Pulmonary artery endothelial cell (primary cell): ENCODE measurements at regions not wholly inside any gene's neighbourhood (a gene's known extent, or its start where the extent isn't known, plus 50 kb on each side); places are given as distances from the start of the nearest gene placed in this dataset.
"Not testable (repeated sequence)": the region's sequence is repeated elsewhere in the genome, so short reads cannot be mapped to it uniquely, and the experiment has no call there.

Source experiments
- DNase-seq: peaks from one replicate; pipeline ENCODE4 v3.0.0-alpha.2; 2011; ENCODE audit warnings: low read depth, low spot score

GRCh38 chr9:31486630-31487029 is 897.8 kb upstream of the ACO1 start:
- DNase-seq: no peak

- no peak for DNase-seq
These were observed 893.8 kb upstream of the ACO1 start for GRCh38 chr9:31490551-31491106.

- DNase-seq: no peak
These were observed 892.2 kb upstream of the ACO1 start for GRCh38 chr9:31492229-31492628.

- no peak for DNase-seq
These were observed 884.0 kb upstream of the ACO1 start for GRCh38 chr9:31500422-31500821.

DNA sequence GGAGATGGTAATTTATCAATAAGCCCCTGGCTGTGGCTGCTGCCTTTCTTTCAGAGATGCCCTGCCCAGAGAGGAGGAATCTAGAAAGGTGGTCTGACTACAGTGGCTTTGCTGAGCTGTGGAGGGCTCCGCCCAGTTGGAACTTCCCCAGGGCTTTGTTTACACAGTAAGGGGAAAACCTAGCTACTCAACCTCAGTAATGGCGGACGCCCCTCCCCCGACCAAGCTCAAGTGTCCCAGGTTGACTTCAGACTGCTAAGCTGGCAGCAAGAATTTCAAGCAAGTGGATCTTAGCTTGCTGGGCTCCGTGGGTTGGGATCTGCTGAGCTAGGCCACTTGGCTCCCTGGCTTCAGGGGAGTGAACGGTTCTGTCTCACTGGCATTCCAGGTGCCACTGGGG is 865.4 kb upstream of the ACO1 start:
- DNase-seq: no peak

GRCh38 chr9:31519424-31519823 is 865.0 kb upstream of the ACO1 start:
- DNase-seq: no peak

- DNase-seq: no peak
These were observed 864.6 kb upstream of the ACO1 start for GRCh38 chr9:31519826-31520225.

- no peak for DNase-seq
These were observed 864.0 kb upstream of the ACO1 start for GRCh38 chr9:31520301-31521085.

- DNase-seq: no peak
These were observed 848.8 kb upstream of the ACO1 start for GRCh38 chr9:31535651-31536050.

GRCh38 chr9:31536471-31536870 is 848.0 kb upstream of the ACO1 start:
- no peak for DNase-seq

DNA sequence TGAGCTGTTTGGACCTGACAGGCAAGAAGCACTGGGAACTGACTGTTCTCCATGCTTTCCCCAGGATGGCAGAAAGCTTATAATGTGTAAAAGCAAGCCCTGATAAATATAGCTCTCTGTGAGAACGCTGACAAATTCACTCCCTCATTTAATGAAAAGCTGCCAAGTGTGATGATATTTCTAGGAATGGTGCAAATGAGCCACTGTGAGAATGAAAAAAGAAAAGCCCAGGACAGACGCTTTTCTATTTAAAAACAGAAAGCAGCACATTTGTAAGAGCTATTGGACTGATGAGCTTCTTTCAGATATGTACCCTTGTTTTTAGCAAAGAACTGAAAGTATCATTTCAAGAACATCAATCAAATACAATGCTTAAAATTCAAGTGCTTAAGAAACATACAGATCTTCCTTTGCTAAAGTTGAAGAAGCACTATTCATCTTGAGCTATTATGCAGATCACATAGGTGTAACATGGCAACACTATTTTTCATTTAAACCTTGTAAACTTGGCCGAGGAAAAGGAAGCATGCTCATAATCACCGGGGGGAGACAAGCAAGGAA is 842.6 kb upstream of the ACO1 start:
- DNase-seq: no peak

DNA sequence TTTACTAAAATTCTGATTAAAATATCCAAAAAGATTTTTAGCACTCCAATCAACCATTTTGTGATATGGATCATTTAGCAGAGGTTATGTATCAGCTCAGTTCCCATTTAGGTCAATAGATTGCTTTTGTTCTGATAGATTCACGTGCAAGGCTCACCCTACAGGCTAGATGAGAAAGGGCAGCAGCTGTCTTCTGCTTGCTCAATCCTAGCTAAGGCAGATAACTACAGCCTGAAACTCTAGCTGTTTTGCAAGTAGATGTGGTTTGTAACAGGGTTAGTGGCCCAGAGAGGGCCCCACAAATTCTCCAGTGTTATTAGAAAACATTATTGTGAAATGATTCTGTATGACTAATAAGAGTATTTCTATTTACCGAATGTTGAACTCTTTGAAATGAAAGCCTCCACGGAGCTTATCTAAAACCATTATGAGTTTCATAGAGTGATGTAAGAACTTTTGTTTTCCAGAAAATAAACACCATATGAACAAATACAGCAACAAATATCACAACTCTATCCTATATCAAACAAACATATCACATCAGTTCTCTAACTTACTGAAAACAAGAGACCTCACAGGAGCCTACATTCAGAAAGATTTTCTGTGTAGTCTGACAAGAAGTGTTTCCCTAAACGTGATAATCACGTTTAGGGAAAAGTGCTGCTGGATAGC is 841.9 kb upstream of the ACO1 start:
- no peak for DNase-seq

- DNase-seq: no peak
These were observed 829.5 kb upstream of the ACO1 start for GRCh38 chr9:31554941-31555340.

GRCh38 chr9:31556667-31557463 is 827.6 kb upstream of the ACO1 start:
- no peak for DNase-seq

- DNase-seq: not testable (repeated sequence)
These were observed 812.3 kb upstream of the ACO1 start for GRCh38 chr9:31572190-31572589.

- no peak for DNase-seq
These were observed 810.9 kb upstream of the ACO1 start for GRCh38 chr9:31573561-31573960.

GRCh38 chr9:31574006-31574765 is 810.3 kb upstream of the ACO1 start:
- DNase-seq: no peak

DNA sequence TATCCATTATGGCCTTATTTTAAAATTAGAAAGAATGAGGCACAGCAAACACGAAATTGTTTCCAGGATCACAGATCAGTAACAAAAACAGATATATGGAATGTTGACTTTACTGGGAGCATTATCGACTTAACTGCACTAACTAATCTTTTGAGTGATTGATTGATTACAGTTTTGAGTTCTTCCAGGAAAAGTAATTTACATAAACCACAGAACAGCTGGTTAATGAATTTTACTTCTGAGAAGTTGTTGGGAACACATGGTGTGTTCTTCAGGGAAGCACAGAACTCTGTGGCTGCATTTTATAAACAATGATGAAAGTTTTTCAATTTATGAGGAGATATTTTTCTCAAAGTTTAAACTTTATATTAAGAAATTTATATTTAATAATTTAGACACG is 802.4 kb upstream of the ACO1 start:
- no peak for DNase-seq

DNA sequence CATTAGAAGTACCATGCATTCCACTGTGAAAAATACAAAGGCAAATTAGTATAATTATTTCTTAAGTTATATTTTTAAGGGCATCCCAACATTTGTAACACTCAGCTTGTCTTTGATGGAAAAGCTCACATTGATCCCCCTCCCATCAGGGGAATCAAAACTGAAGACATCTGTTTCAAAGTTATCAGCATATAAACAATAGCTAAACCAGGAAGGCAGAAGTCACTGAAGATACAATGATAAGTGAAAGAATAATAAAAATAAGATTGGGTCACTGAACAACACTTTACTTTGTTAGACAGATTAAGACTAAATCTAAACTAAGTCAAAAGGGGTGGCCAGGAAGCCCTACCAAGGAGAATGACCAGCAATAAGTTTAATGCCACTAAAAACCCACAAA is 801.9 kb upstream of the ACO1 start:
- DNase-seq: no peak

DNA sequence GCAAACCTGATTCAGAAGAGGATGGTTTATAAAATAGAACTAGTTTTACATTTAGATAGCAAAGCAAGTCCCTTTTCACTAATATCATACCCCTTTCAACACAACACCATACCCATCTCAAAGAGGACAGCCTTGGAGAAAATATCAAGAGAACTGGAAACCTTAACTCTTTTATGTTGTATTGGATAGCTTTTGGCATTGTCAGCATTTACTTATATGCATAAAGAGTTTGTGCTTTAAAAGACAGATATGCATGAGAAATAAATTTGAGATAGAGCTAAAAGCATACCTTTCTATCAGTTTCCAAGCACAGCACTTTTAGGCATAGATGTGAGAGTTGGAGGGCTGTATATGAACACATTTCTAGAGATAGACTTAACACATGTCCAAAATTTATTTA is 799.3 kb upstream of the ACO1 start:
- DNase-seq: no peak

- DNase-seq: no peak
These were observed 797.3 kb upstream of the ACO1 start for GRCh38 chr9:31587146-31587545.
